B cell (primary cell): ENCODE measurements at regions not wholly inside any gene's neighbourhood (a gene's known extent, or its start where the extent isn't known, plus 50 kb on each side); places are given as distances from the start of the nearest gene placed in this dataset.

Experiments used
- ATAC-seq: fragments of 200-7000 bp; cut with Tn5 transposase; one replicate; pipeline ENCODE4 v1.10.0; 2021; ENCODE audit warnings: low read depth, mild to moderate bottlenecking, moderate number of reproducible peaks, moderate library complexity
- CTCF ChIA-PET: fragments of 350-600 bp; sonication (Branson Sonifier 250); formaldehyde crosslinking; loops from one replicate; lab custom pipeline; 2021; ENCODE audit warnings: antibody characterized with exemption, inconsistent platforms; lab: Charles Lee
- POLR2A ChIA-PET: fragments of 350-600 bp; sonication (Branson Sonifier 250); formaldehyde crosslinking; loops from one replicate; lab custom pipeline; 2021; ENCODE audit warnings: antibody characterized with exemption; lab: Charles Lee
- DNase-seq: peaks from one replicate; pipeline ENCODE4 v3.0.0; 2013
- H2AFZ ChIP-seq: 2 replicates; pipeline ENCODE4 v1.6.1; 2012; ENCODE audit warnings: mild to moderate bottlenecking, low read depth, low read length; ENCODE audit not compliant: insufficient read depth, poor library complexity, severe bottlenecking
- H3K27ac ChIP-seq, 2 donors: 1 replicate in 1 of 2; 2 replicates in 1 of 2; pipeline ENCODE4 v1.5.1; 2012 to 2013; ENCODE audit warnings: low read length in 2 of 2, mild to moderate bottlenecking in 2 of 2, moderate library complexity in 1 of 2
- H3K27me3 ChIP-seq, 4 experiments: fragments of 200-600 bp in 1 of 4; sonication (generic) in 1 of 4; replicated peaks in 1 of 4; 1 replicate in 2 of 4; 2 replicates in 2 of 4; pipeline versions ENCODE4 v1.6.1 to v1.7.0; 2013 to 2016; ENCODE audit warnings: low read length in 3 of 4, mild to moderate bottlenecking in 2 of 4, mixed read lengths in 1 of 4, moderate library complexity in 1 of 4; ENCODE audit not compliant: insufficient read depth in 4 of 4, control insufficient read depth in 3 of 4; ENCODE audit errors: control extremely low read depth in 1 of 4
- H3K36me3 ChIP-seq, 2 experiments: replicated peaks in 1 of 2; 1 replicate in 1 of 2; 2 replicates in 1 of 2; pipeline versions ENCODE4 v1.6.1 to v1.7.1; 2013; ENCODE audit warnings: low read length in 1 of 2; ENCODE audit not compliant: insufficient read depth in 2 of 2, control insufficient read depth in 1 of 2; ENCODE audit errors: control extremely low read depth in 1 of 2, extremely low read depth in 1 of 2
- H3K4me1 ChIP-seq, 2 donors: fragments of 200-600 bp in 1 of 2; sonication (generic) in 1 of 2; 1 replicate in 1 of 2; 2 replicates in 1 of 2; pipeline versions ENCODE4 v1.5.1 to v1.6.1; 2013 to 2017; ENCODE audit warnings: low read length in 2 of 2; ENCODE audit not compliant: control insufficient read depth in 2 of 2, insufficient read depth in 2 of 2
- H3K4me2 ChIP-seq: replicated peaks from 2 replicates; pipeline ENCODE3; 2012; ENCODE audit warnings: mild to moderate bottlenecking, low read depth, low read length; ENCODE audit not compliant: poor library complexity, severe bottlenecking
- H3K4me3 ChIP-seq, 5 experiments: fragments of 200-600 bp in 1 of 5; sonication (generic) in 1 of 5; 1 replicate in 3 of 5; 2 replicates in 2 of 5; pipeline versions ENCODE4 v1.5.1 to v1.7.0; 2011 to 2016; ENCODE audit warnings: low read length in 4 of 5, mild to moderate bottlenecking in 4 of 5, low read depth in 2 of 5, control low read depth in 1 of 5, moderate library complexity in 1 of 5; ENCODE audit not compliant: insufficient read depth in 1 of 5; ENCODE audit errors: control extremely low read depth in 1 of 5, extremely low read depth in 1 of 5
- H3K79me2 ChIP-seq: fragments of 200-600 bp; sonication (generic); one replicate; pipeline ENCODE4 v1.6.0; 2016; ENCODE audit warnings: low read length; ENCODE audit not compliant: control insufficient read depth, insufficient read depth
- H3K9ac ChIP-seq: fragments of 200-600 bp; sonication (generic); 2 replicates; pipeline ENCODE4 v1.6.1; 2017; ENCODE audit warnings: mild to moderate bottlenecking, low read length, moderate library complexity
- H3K9me3 ChIP-seq, 3 donors: one replicate each; pipeline versions ENCODE4 v1.6.1 to v1.7.1; 2013; ENCODE audit warnings: low read length in 2 of 3; ENCODE audit not compliant: control insufficient read depth in 2 of 3, insufficient read depth in 1 of 3; ENCODE audit errors: control extremely low read depth in 1 of 3
- H4K20me1 ChIP-seq: 2 replicates; pipeline ENCODE4 v1.6.0; 2012; ENCODE audit warnings: mild to moderate bottlenecking, low read length; ENCODE audit not compliant: insufficient read depth, control insufficient read depth, poor library complexity, severe bottlenecking
- H3K27ac Mint-ChIP-seq: one replicate; pipeline ENCODE4 v1.8.0; 2021; ENCODE audit warnings: mixed read lengths
- H3K27me3 Mint-ChIP-seq: one replicate; pipeline ENCODE4 v1.8.0; 2021; ENCODE audit warnings: mixed read lengths
- H3K4me1 Mint-ChIP-seq: one replicate; pipeline ENCODE4 v1.8.0; 2021; ENCODE audit warnings: mixed read lengths
- H3K4me3 Mint-ChIP-seq: one replicate; pipeline ENCODE4 v1.8.0; 2021; ENCODE audit warnings: mixed read lengths
- H3K9me3 Mint-ChIP-seq: one replicate; pipeline ENCODE4 v1.8.0; 2022; ENCODE audit warnings: mixed read lengths; ENCODE audit not compliant: insufficient read depth
- CTCF ChIP-seq: fragments of 200-600 bp; IDR thresholded peaks from one replicate; pipeline ENCODE4 v1.8.0; 2022; ENCODE audit warnings: antibody characterized with exemption, mild to moderate bottlenecking
- EZH2 ChIP-seq: IDR thresholded peaks from 2 replicates; pipeline ENCODE4 v1.6.1; 2012; ENCODE audit warnings: borderline replicate concordance, low read depth, mild to moderate bottlenecking, moderate library complexity, low read length; ENCODE audit not compliant: insufficient read depth, poor library complexity, severe bottlenecking
- WGBS: methylation state at CpG from one replicate; pipeline ENCODE4 v1.1.5; 2013; ENCODE audit warnings: missing lambda C conversion rate; ENCODE audit not compliant: insufficient coverage; 5-methylcytosine and 5-hydroxymethylcytosine counted together
- intact Hi-C: fragments of 100-400 bp; cut with micrococcal nuclease; formaldehyde crosslinking; loops from one replicate; pipeline ENCODE4 v1.10.0; 2022

GRCh38 chr7:116439005-116439404 is 60.5 kb upstream of the CAV2 start:
- POLR2A ChIA-PET = no interaction called here
- H3K9ac ChIP-seq = no peak overlapping the region
- no peaks in the 10 kb centered on the region for H4K20me1 ChIP-seq
- no peaks in the 10 kb centered on the region for H3K9me3 ChIP-seq
- Mint-ChIP-seq H3K27me3 (peaks cover 24% of the 10 kb centered on the region), H3K9me3 (no peaks in the 10 kb centered on the region), H3K4me1 (no peaks in the 10 kb centered on the region), H3K4me3 (no peak overlapping the region), H3K27ac (no peak overlapping the region)
- 100% methylated on average over 1 of the region's 1 CpG for WGBS
- no peaks in the 10 kb centered on the region for H3K36me3 ChIP-seq
- CTCF ChIA-PET = no interaction called here
- no peaks in the 10 kb centered on the region for H3K27me3 ChIP-seq
- intact Hi-C loops = no loop called here
- no peaks in the 10 kb centered on the region for H3K4me1 ChIP-seq
- no peak for ATAC-seq
- H3K27ac ChIP-seq = no peak overlapping the region
- H2AFZ ChIP-seq = no peak overlapping the region
- H3K79me2 ChIP-seq = no peaks in the 10 kb centered on the region
- no peak overlapping the region for H3K4me3 ChIP-seq
- TF ChIP-seq CTCF (no peak), EZH2 (no peak)
- no peak for DNase-seq
- H3K4me2 ChIP-seq = no peak overlapping the region

- Histone ChIP-seq H3K4me2 (no peak overlapping the region), H3K27ac (no peak overlapping the region), H2AFZ (no peak overlapping the region), H4K20me1 (no peaks in the 10 kb centered on the region), H3K27me3 (no peaks in the 10 kb centered on the region), H3K9me3 (no peaks in the 10 kb centered on the region), H3K4me3 (no peak overlapping the region), H3K79me2 (no peaks in the 10 kb centered on the region), H3K36me3 (no peaks in the 10 kb centered on the region), H3K4me1 (no peaks in the 10 kb centered on the region), H3K9ac (no peak overlapping the region)
- ATAC-seq (no peak), DNase-seq (no peak)
- Mint-ChIP-seq H3K4me1 (no peaks in the 10 kb centered on the region), H3K4me3 (no peak overlapping the region), H3K27me3 (peaks cover 27% of the 10 kb centered on the region), H3K9me3 (no peaks in the 10 kb centered on the region), H3K27ac (no peak overlapping the region)
- TF ChIP-seq CTCF (no peak), EZH2 (no peak)
- POLR2A ChIA-PET = no interaction called here
- CTCF ChIA-PET = no interaction called here
- 90% methylated on average over 2 of the region's 4 CpGs for WGBS
- intact Hi-C loops = no loop called here
Observed at GRCh38 chr7:116439841-116440549, 59.5 kb upstream of the CAV2 start.
